ENCODE measurements at regions not wholly inside any gene's neighbourhood (a gene's known extent, or its start where the extent isn't known, plus 50 kb on each side); places are given as distances from the start of the nearest gene placed in this dataset.

DNA sequence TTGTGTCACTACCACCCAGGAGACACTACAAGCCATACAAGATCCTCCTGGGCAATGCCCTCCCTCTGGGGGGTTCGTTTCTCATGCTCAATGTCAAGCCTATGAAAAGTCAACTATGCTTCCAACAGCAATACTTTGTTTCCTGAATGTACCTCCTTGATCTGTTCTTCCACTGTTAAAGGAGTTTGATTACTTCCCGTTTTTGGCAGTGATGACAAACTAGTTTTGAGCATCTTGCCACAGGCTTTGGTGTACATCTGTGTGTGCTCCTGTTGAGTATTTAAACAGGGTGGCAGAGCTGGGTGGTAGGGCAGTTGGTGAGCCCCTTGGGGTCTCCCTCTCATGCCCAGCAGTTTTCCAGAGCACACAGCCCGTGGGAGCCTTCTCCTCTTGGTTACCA lies 81.4 kb downstream of the IL12A start:
- TF ChIP-seq, protein P1, sequence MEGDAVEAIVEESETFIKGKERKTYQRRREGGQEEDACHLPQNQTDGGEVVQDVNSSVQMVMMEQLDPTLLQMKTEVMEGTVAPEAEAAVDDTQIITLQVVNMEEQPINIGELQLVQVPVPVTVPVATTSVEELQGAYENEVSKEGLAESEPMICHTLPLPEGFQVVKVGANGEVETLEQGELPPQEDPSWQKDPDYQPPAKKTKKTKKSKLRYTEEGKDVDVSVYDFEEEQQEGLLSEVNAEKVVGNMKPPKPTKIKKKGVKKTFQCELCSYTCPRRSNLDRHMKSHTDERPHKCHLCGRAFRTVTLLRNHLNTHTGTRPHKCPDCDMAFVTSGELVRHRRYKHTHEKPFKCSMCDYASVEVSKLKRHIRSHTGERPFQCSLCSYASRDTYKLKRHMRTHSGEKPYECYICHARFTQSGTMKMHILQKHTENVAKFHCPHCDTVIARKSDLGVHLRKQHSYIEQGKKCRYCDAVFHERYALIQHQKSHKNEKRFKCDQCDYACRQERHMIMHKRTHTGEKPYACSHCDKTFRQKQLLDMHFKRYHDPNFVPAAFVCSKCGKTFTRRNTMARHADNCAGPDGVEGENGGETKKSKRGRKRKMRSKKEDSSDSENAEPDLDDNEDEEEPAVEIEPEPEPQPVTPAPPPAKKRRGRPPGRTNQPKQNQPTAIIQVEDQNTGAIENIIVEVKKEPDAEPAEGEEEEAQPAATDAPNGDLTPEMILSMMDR (optimal IDR thresholded peaks at IDR 0.05 in 1 of 3, IDR thresholded peaks at IDR 0.05 in 1 of 3, conservative IDR thresholded peaks at IDR 0.05 in 1 of 3; ENCODE audit: extremely low read depth in 1 of 3, insufficient read depth in 2 of 3, low read length in 3 of 3): no peak
- TF ChIP-seq EZH2 (IDR thresholded peaks at IDR 0.05; ENCODE audit: low read length): no peak
